ENCODE measurements at regions not wholly inside any gene's neighbourhood (a gene's known extent, or its start where the extent isn't known, plus 50 kb on each side); places are given as distances from the start of the nearest gene placed in this dataset.

DNA sequence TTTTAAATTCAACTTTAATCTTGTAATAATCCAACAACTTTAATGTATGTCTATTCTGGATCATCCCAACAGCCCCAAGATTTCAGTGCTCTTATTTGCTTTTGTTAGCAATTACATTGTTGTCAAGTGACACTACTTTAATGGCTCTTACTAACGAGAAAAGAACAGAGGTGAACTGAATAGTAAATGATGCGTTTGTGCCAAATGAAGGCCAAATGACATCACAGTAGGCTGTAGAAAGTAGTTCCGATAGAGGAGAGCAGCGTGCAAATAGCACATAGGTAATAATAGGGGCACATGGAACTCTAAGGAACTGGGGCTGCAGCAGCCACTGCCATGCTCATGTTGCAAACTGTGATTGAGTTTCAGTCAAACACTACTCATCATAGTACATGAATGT is 301.9 kb downstream of the LMX1A start:
- TF ChIP-seq, protein P1, sequence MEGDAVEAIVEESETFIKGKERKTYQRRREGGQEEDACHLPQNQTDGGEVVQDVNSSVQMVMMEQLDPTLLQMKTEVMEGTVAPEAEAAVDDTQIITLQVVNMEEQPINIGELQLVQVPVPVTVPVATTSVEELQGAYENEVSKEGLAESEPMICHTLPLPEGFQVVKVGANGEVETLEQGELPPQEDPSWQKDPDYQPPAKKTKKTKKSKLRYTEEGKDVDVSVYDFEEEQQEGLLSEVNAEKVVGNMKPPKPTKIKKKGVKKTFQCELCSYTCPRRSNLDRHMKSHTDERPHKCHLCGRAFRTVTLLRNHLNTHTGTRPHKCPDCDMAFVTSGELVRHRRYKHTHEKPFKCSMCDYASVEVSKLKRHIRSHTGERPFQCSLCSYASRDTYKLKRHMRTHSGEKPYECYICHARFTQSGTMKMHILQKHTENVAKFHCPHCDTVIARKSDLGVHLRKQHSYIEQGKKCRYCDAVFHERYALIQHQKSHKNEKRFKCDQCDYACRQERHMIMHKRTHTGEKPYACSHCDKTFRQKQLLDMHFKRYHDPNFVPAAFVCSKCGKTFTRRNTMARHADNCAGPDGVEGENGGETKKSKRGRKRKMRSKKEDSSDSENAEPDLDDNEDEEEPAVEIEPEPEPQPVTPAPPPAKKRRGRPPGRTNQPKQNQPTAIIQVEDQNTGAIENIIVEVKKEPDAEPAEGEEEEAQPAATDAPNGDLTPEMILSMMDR (IDR thresholded peaks at IDR 0.05): no peak
- no peak for TF ChIP-seq POLR2A (IDR thresholded peaks at IDR 0.05)

Measured in heart left ventricle (tissue), 13 donors.